ENCODE measurements at regions not wholly inside any gene's neighbourhood (a gene's known extent, or its start where the extent isn't known, plus 50 kb on each side); places are given as distances from the start of the nearest gene placed in this dataset.

GRCh38 chr6:76843054-76843822, 620.1 kb downstream of the HTR1B start:
- no peaks in the 10 kb centered on the region for H3K4me1 Mint-ChIP-seq (ENCODE audit: low read depth)
- Histone ChIP-seq H3K4me1 (ENCODE audit: insufficient read depth, low read length) (no peaks in the 10 kb centered on the region), H3K27me3 (ENCODE audit: control insufficient read depth in 1 of 2, insufficient read depth in 2 of 2, low read length in 2 of 2) (no peaks in the 10 kb centered on the region), H3K4me3 (ENCODE audit: low read length) (no peak overlapping the region), H3K9me3 (ENCODE audit: control insufficient read depth in 1 of 2, insufficient read depth in 1 of 2, low read length in 2 of 2) (no peaks in the 10 kb centered on the region), H3K27ac (ENCODE audit: low read depth in 1 of 2, low read length in 2 of 2) (no peak overlapping the region), H3K36me3 (ENCODE audit: insufficient read depth, low read length) (no peaks in the 10 kb centered on the region)
- no peaks in the 10 kb centered on the region for H3K27me3 Mint-ChIP-seq
- peaks cover 12% of the 10 kb centered on the region for H3K9me3 Mint-ChIP-seq
- ChIA-PET CTCF (no interaction called here), POLR2A (no interaction called here)
- H3K4me3 Mint-ChIP-seq: no peak overlapping the region
- TF ChIP-seq CTCF (IDR thresholded peaks at IDR 0.05): no peak
- no peak for DNase-seq
- ATAC-seq (ENCODE audit: poor library complexity): no peak
- no peak overlapping the region for H3K27ac Mint-ChIP-seq
- intact Hi-C loops (cut with DNase I, micrococcal nuclease): no loop called here
- H3K36me3 Mint-ChIP-seq (ENCODE audit: low read depth): no peaks in the 10 kb centered on the region

- POLR2A ChIA-PET: no interaction called here
- Mint-ChIP-seq H3K27me3 (no peaks in the 10 kb centered on the region), H3K36me3 (ENCODE audit: low read depth) (no peaks in the 10 kb centered on the region), H3K4me1 (ENCODE audit: low read depth) (no peaks in the 10 kb centered on the region), H3K9me3 (peaks cover 12% of the 10 kb centered on the region), H3K27ac (no peak overlapping the region), H3K4me3 (no peak overlapping the region)
- Histone ChIP-seq H3K27me3 (ENCODE audit: control insufficient read depth in 1 of 2, insufficient read depth in 2 of 2, low read length in 2 of 2) (no peaks in the 10 kb centered on the region), H3K9me3 (ENCODE audit: control insufficient read depth in 1 of 2, insufficient read depth in 1 of 2, low read length in 2 of 2) (no peaks in the 10 kb centered on the region), H3K4me1 (ENCODE audit: insufficient read depth, low read length) (no peaks in the 10 kb centered on the region), H3K27ac (ENCODE audit: low read depth in 1 of 2, low read length in 2 of 2) (no peak overlapping the region), H3K36me3 (ENCODE audit: insufficient read depth, low read length) (no peaks in the 10 kb centered on the region), H3K4me3 (ENCODE audit: low read length) (no peak overlapping the region)
- intact Hi-C loops (cut with DNase I, micrococcal nuclease): no loop called here
- TF ChIP-seq CTCF (IDR thresholded peaks at IDR 0.05): no peak
- ATAC-seq (ENCODE audit: poor library complexity): no peak
- DNase-seq: no peak
- CTCF ChIA-PET: no interaction called here
These were observed 622.4 kb downstream of the HTR1B start for GRCh38 chr6:76840865-76841264.

GRCh38 chr6:76840041-76840745, 623.1 kb downstream of the HTR1B start:
- Mint-ChIP-seq H3K27ac (no peak overlapping the region), H3K4me1 (ENCODE audit: low read depth) (no peaks in the 10 kb centered on the region), H3K4me3 (no peak overlapping the region), H3K36me3 (ENCODE audit: low read depth) (no peaks in the 10 kb centered on the region), H3K9me3 (peaks cover 12% of the 10 kb centered on the region), H3K27me3 (no peaks in the 10 kb centered on the region)
- H3K27ac ChIP-seq (ENCODE audit: low read depth in 1 of 2, low read length in 2 of 2): no peak overlapping the region
- H3K4me3 ChIP-seq (ENCODE audit: low read length): no peak overlapping the region
- ChIA-PET POLR2A (no interaction called here), CTCF (no interaction called here)
- H3K9me3 ChIP-seq (ENCODE audit: control insufficient read depth in 1 of 2, insufficient read depth in 1 of 2, low read length in 2 of 2): no peaks in the 10 kb centered on the region
- ATAC-seq (ENCODE audit: poor library complexity) (no peak), DNase-seq (no peak)
- no peak for TF ChIP-seq CTCF (IDR thresholded peaks at IDR 0.05)
- H3K4me1 ChIP-seq (ENCODE audit: insufficient read depth, low read length): no peaks in the 10 kb centered on the region
- intact Hi-C loops (cut with DNase I, micrococcal nuclease): no loop called here
- H3K36me3 ChIP-seq (ENCODE audit: insufficient read depth, low read length): no peaks in the 10 kb centered on the region
- H3K27me3 ChIP-seq (ENCODE audit: control insufficient read depth in 1 of 2, insufficient read depth in 2 of 2, low read length in 2 of 2): no peaks in the 10 kb centered on the region

All from CD4-positive, alpha-beta T cell (primary cell).